GM21825 (cell line): ENCODE measurements at regions not wholly inside any gene's neighbourhood (a gene's known extent, or its start where the extent isn't known, plus 50 kb on each side); places are given as distances from the start of the nearest gene placed in this dataset.
"Not testable (repeated sequence)": the region's sequence is repeated elsewhere in the genome, so short reads cannot be mapped to it uniquely, and the experiment has no call there.

ENCODE experiments used
- ATAC-seq: cut with Tn5 transposase; IDR thresholded peaks from one replicate; pipeline ENCODE4 v1.9.1; 2021; ENCODE audit warnings: mild to moderate bottlenecking, moderate library complexity; ENCODE audit not compliant: unreplicated experiment

GRCh38 chr14:54010981-54011380 is 54.4 kb upstream of the BMP4 start:
- no peak for ATAC-seq

- ATAC-seq = no peak
These were observed 66.4 kb upstream of the BMP4 start for GRCh38 chr14:54023027-54023426.

- ATAC-seq = no peak
These were observed 69.0 kb upstream of the BMP4 start for GRCh38 chr14:54025661-54026060.

GRCh38 chr14:54026671-54027070 is 70.0 kb upstream of the BMP4 start:
- no peak for ATAC-seq

- ATAC-seq = not testable (repeated sequence)
These were observed 74.4 kb upstream of the BMP4 start for GRCh38 chr14:54030996-54031395.

- ATAC-seq = not testable (repeated sequence)
These were observed 76.7 kb upstream of the BMP4 start for GRCh38 chr14:54033285-54033684.

- no peak for ATAC-seq
These were observed 82.1 kb upstream of the BMP4 start for GRCh38 chr14:54038724-54039123.

GRCh38 chr14:54039311-54039710 is 82.7 kb upstream of the BMP4 start:
- no peak for ATAC-seq

- no peak for ATAC-seq
These were observed 84.2 kb upstream of the BMP4 start for GRCh38 chr14:54040846-54041245.

GRCh38 chr14:54046250-54046649 is 89.6 kb upstream of the BMP4 start:
- ATAC-seq = no peak

- no peak for ATAC-seq
These were observed 91.2 kb upstream of the BMP4 start for GRCh38 chr14:54047645-54048308.

- no peak for ATAC-seq
These were observed 91.7 kb upstream of the BMP4 start for GRCh38 chr14:54048311-54048710.

- ATAC-seq = no peak
These were observed 92.1 kb upstream of the BMP4 start for GRCh38 chr14:54048736-54049135.

- no peak for ATAC-seq
These were observed 94.1 kb upstream of the BMP4 start for GRCh38 chr14:54050759-54051158.

GRCh38 chr14:54052696-54053385 is 96.2 kb upstream of the BMP4 start:
- no peak for ATAC-seq

- ATAC-seq = no peak
These were observed 96.7 kb upstream of the BMP4 start for GRCh38 chr14:54053386-54053745.

GRCh38 chr14:54058505-54058904 is 101.9 kb upstream of the BMP4 start:
- ATAC-seq = no peak

- no peak for ATAC-seq
These were observed 127.1 kb upstream of the BMP4 start for GRCh38 chr14:54083549-54084239.

- ATAC-seq = no peak
These were observed 128.7 kb upstream of the BMP4 start for GRCh38 chr14:54085232-54085761.

- no peak for ATAC-seq
These were observed 129.2 kb upstream of the BMP4 start for GRCh38 chr14:54085841-54086240.

GRCh38 chr14:54086767-54087166 is 130.1 kb upstream of the BMP4 start:
- ATAC-seq = no peak

GRCh38 chr14:54087376-54087775 is 130.8 kb upstream of the BMP4 start:
- ATAC-seq = no peak
